ENCODE measurements at regions not wholly inside any gene's neighbourhood (a gene's known extent, or its start where the extent isn't known, plus 50 kb on each side); places are given as distances from the start of the nearest gene placed in this dataset.
A peak's percentile ranks its signal among the peaks of the same experiment; 100 is the strongest.

GRCh38 chr9:1530696-1531095, 480.5 kb downstream of the DMRT2 start:
- TF ChIP-seq, protein P1, sequence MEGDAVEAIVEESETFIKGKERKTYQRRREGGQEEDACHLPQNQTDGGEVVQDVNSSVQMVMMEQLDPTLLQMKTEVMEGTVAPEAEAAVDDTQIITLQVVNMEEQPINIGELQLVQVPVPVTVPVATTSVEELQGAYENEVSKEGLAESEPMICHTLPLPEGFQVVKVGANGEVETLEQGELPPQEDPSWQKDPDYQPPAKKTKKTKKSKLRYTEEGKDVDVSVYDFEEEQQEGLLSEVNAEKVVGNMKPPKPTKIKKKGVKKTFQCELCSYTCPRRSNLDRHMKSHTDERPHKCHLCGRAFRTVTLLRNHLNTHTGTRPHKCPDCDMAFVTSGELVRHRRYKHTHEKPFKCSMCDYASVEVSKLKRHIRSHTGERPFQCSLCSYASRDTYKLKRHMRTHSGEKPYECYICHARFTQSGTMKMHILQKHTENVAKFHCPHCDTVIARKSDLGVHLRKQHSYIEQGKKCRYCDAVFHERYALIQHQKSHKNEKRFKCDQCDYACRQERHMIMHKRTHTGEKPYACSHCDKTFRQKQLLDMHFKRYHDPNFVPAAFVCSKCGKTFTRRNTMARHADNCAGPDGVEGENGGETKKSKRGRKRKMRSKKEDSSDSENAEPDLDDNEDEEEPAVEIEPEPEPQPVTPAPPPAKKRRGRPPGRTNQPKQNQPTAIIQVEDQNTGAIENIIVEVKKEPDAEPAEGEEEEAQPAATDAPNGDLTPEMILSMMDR (IDR thresholded peaks at IDR 0.05; ENCODE audit: borderline replicate concordance, control extremely low read depth, extremely low read depth, insufficient read depth, missing control alignments): no peak
- DNase-seq (ENCODE audit: low spot score): no peak

DNA sequence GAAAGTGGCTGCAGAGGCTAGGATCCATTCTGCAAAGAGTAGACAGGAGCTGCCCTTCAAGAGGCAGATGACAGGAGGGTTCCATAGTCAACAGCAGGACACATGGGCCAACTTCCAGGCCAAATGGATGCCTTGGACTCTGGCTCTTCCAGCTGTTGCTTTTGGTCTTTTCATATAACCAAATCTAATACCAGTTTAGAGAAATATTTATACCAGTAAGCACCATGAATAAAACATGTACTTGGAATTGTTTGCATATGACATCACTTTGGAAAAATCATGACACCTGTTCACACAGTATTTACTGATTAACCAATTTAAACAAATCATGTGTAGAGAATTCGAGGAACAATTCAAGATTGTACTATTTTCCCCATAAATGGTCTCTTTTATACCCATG, 481.3 kb downstream of the DMRT2 start:
- in situ Hi-C loops (cut with MboI; ENCODE audit: low sequenced_read_pairs, unreplicated experiment): no loop called here
- DNase-seq (ENCODE audit: low spot score): no peak

More at GRCh38 chr9:1530696-1531095, 480.5 kb downstream of the DMRT2 start:
- in situ Hi-C loops (cut with MboI; ENCODE audit: low sequenced_read_pairs, unreplicated experiment): no loop called here

DNA sequence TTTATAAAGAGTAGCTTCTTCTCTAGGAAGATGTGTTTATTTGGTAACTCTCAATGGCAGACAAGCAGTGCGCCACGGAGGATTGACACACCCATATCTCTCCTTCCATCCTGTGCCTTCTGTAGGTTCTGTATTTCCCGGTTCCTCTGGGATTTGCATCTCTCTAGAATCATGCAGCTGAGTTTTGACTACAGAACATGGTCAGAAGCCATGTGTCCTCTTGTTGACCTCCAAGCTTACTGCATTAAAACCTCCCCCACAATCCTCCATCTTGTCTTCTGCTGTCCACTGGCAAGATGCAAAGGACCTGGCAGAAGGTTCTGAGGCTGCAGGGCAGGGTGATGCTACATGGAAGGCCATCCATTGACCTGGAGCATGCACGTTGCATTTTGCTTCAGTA, 482.0 kb downstream of the DMRT2 start:
- in situ Hi-C loops (cut with MboI; ENCODE audit: low sequenced_read_pairs, unreplicated experiment): no loop called here
- no peak for DNase-seq (ENCODE audit: low spot score)
- TF ChIP-seq, protein P1 (IDR thresholded peaks at IDR 0.05; ENCODE audit: borderline replicate concordance, control extremely low read depth, extremely low read depth, insufficient read depth, missing control alignments): no peak

More for the DNA sequence above, 481.3 kb downstream of the DMRT2 start:
- TF ChIP-seq, protein P1 (IDR thresholded peaks at IDR 0.05; ENCODE audit: borderline replicate concordance, control extremely low read depth, extremely low read depth, insufficient read depth, missing control alignments): no peak

DNA sequence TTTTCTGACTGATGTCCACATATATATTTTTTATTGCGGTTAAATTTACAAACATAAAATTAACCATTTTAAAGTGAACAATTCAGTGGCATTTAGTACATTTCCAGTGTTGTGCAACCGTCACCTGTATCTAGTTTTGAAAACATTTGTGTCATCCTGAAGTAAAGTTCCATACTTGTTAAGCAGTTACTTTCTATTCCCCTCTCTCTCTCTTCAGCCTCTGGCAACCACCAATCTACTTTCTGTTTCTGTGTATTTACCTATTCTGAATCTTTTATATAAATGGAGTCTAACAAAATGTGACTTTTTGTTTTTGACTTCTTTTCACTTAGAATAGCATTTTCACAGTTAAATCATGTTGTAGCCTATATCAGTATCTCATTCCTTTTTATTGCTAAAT, 480.1 kb upstream of the SMARCA2 start:
- TF ChIP-seq, protein P1 (IDR thresholded peaks at IDR 0.05; ENCODE audit: borderline replicate concordance, control extremely low read depth, extremely low read depth, insufficient read depth, missing control alignments): no peak
- in situ Hi-C loops (cut with MboI; ENCODE audit: low sequenced_read_pairs, unreplicated experiment): no loop called here
- no peak for DNase-seq (ENCODE audit: low spot score)

GRCh38 chr9:1535599-1535998, 479.5 kb upstream of the SMARCA2 start:
- no peak for DNase-seq (ENCODE audit: low spot score)
- in situ Hi-C loops (cut with MboI; ENCODE audit: low sequenced_read_pairs, unreplicated experiment): no loop called here

DNA sequence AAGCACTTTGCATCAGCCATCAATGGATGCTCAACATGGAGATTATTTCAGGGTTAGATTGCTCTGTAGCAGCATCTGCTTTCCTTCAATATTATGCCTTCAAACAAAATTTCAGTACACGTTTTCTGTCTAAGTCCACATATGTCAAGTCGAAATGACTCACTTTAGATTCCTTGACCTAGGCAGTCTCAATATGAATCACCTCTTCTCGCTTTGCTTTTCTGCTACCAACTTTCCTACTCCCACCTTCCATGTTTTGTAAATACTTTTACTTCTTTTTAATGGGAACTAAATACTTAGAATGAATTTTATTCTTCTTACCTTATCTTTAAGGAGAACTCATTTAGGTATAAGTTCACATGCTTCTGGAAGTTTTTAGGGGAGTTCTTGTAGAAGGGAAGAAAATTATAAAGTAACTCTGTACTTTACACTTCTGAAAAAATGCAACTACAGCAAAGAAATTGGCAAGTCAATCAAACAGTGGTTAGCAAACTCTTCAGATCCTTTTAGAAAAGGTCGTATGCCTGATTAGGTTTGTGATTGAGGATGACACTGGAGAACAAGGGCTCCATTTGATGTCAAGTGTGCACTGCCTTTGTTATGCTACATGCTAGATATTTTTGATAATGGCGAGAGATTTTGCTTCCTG, 478.5 kb upstream of the SMARCA2 start:
- in situ Hi-C loops (cut with MboI; ENCODE audit: low sequenced_read_pairs, unreplicated experiment): no loop called here
- peak; percentile 9 for DNase-seq (ENCODE audit: low spot score)
- TF ChIP-seq, protein P1 (IDR thresholded peaks at IDR 0.05; ENCODE audit: borderline replicate concordance, control extremely low read depth, extremely low read depth, insufficient read depth, missing control alignments): no peak

More at GRCh38 chr9:1535599-1535998, 479.5 kb upstream of the SMARCA2 start:
- TF ChIP-seq, protein P1 (IDR thresholded peaks at IDR 0.05; ENCODE audit: borderline replicate concordance, control extremely low read depth, extremely low read depth, insufficient read depth, missing control alignments): no peak

All from GM13976 (cell line).